ENCODE measurements at regions not wholly inside any gene's neighbourhood (a gene's known extent, or its start where the extent isn't known, plus 50 kb on each side); places are given as distances from the start of the nearest gene placed in this dataset.

DNA sequence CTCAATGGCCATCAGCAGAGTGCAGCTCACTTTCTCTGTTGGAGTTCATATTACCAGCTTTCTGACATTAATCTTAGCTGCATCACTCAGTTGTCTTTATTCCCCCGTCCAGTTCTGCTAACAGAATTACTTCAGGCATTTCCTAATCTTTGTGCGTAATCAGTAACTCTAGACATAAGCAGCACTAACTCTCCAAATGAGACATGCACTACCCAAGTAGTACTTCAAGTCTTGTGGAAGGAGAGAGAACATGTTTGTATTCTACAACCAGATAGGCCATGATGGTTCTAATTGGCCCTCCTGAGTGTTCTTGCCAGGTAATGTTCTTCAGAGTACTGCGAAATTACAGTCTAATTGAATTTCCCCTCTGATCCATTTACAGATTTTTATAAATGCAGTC, 448.5 kb upstream of the RPS6KA3 start:
- Histone ChIP-seq H3K9me3 (no peaks in the 10 kb centered on the region), H4K20me1 (ENCODE audit: insufficient read depth) (no peaks in the 10 kb centered on the region), H3K27me3 (ENCODE audit: insufficient read depth) (no peaks in the 10 kb centered on the region), H3K4me2 (no peak overlapping the region), H3K27ac (ENCODE audit: low read depth in 2 of 2, low read length in 1 of 2) (no peak overlapping the region), H3F3A (replicated peaks; ENCODE audit: insufficient read depth) (no peaks in the 10 kb centered on the region), H2AFZ (ENCODE audit: low read depth) (no peak overlapping the region), H3K4me3 (ENCODE audit: low read depth in 2 of 2, low read length in 1 of 2) (no peak overlapping the region), H3K9ac (no peak overlapping the region), H3K79me2 (ENCODE audit: insufficient read depth) (no peaks in the 10 kb centered on the region), H3K36me3 (replicated peaks in 1 of 2; ENCODE audit: control insufficient read depth in 1 of 2, insufficient read depth in 2 of 2, low read length in 1 of 2) (no peaks in the 10 kb centered on the region), H3K4me1 (ENCODE audit: control insufficient read depth in 1 of 2, insufficient read depth in 2 of 2, low read depth in 1 of 2, low read length in 1 of 2) (no peaks in the 10 kb centered on the region), H3K9me2 (no peaks in the 10 kb centered on the region)
- CTCF ChIA-PET: no interaction called here
- TF ChIP-seq FOSL2 (IDR thresholded peaks at IDR 0.05; ENCODE audit: borderline replicate concordance, low read depth): no peak
- 35% methylated on average over 3 of the region's 3 CpGs for WGBS (ENCODE audit: low lambda C conversion rate)
- POLR2A ChIA-PET: no interaction called here
- DNase-seq: no peak

DNA sequence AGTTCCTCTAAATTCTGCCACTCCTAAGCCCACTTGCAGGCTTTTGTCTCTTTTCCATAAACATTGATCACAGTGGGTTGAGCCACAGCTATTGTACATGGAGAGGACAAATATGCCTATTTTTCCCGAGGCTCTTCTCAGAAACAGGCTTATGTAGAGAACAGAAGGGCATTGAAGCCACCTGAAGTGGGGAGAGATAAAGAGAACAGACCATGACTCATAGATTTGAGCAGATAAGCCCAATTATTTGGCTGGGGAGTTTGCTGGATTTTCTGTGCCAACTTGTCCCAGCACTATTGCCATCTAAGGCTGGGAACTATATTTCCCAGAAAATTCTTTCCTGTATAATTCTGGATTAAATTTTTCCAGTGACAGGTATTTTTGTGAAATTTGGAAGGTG, 446.1 kb upstream of the RPS6KA3 start:
- 0% methylated on average over 1 of the region's 1 CpG for WGBS (ENCODE audit: low lambda C conversion rate)
- Histone ChIP-seq H3K27ac (ENCODE audit: low read depth in 2 of 2, low read length in 1 of 2) (no peak overlapping the region), H4K20me1 (ENCODE audit: insufficient read depth) (no peaks in the 10 kb centered on the region), H3K4me2 (no peak overlapping the region), H3K79me2 (ENCODE audit: insufficient read depth) (no peaks in the 10 kb centered on the region), H3K4me1 (ENCODE audit: control insufficient read depth in 1 of 2, insufficient read depth in 2 of 2, low read depth in 1 of 2, low read length in 1 of 2) (no peaks in the 10 kb centered on the region), H2AFZ (ENCODE audit: low read depth) (no peak overlapping the region), H3K4me3 (ENCODE audit: low read depth in 2 of 2, low read length in 1 of 2) (no peak overlapping the region), H3F3A (replicated peaks; ENCODE audit: insufficient read depth) (no peaks in the 10 kb centered on the region), H3K9me2 (no peaks in the 10 kb centered on the region), H3K9me3 (no peaks in the 10 kb centered on the region), H3K36me3 (replicated peaks in 1 of 2; ENCODE audit: control insufficient read depth in 1 of 2, insufficient read depth in 2 of 2, low read length in 1 of 2) (no peaks in the 10 kb centered on the region), H3K27me3 (ENCODE audit: insufficient read depth) (no peaks in the 10 kb centered on the region), H3K9ac (no peak overlapping the region)
- POLR2A ChIA-PET: no interaction called here
- TF ChIP-seq, protein P1, sequence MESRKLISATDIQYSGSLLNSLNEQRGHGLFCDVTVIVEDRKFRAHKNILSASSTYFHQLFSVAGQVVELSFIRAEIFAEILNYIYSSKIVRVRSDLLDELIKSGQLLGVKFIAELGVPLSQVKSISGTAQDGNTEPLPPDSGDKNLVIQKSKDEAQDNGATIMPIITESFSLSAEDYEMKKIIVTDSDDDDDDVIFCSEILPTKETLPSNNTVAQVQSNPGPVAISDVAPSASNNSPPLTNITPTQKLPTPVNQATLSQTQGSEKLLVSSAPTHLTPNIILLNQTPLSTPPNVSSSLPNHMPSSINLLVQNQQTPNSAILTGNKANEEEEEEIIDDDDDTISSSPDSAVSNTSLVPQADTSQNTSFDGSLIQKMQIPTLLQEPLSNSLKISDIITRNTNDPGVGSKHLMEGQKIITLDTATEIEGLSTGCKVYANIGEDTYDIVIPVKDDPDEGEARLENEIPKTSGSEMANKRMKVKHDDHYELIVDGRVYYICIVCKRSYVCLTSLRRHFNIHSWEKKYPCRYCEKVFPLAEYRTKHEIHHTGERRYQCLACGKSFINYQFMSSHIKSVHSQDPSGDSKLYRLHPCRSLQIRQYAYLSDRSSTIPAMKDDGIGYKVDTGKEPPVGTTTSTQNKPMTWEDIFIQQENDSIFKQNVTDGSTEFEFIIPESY (IDR thresholded peaks at IDR 0.05; ENCODE audit: borderline replicate concordance, low read depth): no peak
- no peak for TF ChIP-seq TEAD4 (IDR thresholded peaks at IDR 0.05; ENCODE audit: borderline replicate concordance, insufficient read depth)
- TF ChIP-seq, protein P2, sequence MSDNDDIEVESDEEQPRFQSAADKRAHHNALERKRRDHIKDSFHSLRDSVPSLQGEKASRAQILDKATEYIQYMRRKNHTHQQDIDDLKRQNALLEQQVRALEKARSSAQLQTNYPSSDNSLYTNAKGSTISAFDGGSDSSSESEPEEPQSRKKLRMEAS (IDR thresholded peaks at IDR 0.05; ENCODE audit: low read depth): no peak
- no peak for TF ChIP-seq RCOR1 (IDR thresholded peaks at IDR 0.05; ENCODE audit: low read length)
- TF ChIP-seq CHD2 (IDR thresholded peaks at IDR 0.05; ENCODE audit: low read length, partially characterized antibody): no peak
- TF ChIP-seq, protein P3, sequence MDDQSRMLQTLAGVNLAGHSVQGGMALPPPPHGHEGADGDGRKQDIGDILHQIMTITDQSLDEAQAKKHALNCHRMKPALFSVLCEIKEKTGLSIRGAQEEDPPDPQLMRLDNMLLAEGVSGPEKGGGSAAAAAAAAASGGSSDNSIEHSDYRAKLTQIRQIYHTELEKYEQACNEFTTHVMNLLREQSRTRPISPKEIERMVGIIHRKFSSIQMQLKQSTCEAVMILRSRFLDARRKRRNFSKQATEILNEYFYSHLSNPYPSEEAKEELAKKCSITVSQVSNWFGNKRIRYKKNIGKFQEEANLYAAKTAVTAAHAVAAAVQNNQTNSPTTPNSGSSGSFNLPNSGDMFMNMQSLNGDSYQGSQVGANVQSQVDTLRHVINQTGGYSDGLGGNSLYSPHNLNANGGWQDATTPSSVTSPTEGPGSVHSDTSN (IDR thresholded peaks at IDR 0.05): no peak
- no peak for TF ChIP-seq TCF12 (IDR thresholded peaks at IDR 0.05)
- no peak for TF ChIP-seq GATA2 (CRISPR knock-in tag; IDR thresholded peaks at IDR 0.05)
- TF ChIP-seq MXI1 (IDR thresholded peaks at IDR 0.05; ENCODE audit: low read depth, low read length): no peak
- TF ChIP-seq, protein P4, sequence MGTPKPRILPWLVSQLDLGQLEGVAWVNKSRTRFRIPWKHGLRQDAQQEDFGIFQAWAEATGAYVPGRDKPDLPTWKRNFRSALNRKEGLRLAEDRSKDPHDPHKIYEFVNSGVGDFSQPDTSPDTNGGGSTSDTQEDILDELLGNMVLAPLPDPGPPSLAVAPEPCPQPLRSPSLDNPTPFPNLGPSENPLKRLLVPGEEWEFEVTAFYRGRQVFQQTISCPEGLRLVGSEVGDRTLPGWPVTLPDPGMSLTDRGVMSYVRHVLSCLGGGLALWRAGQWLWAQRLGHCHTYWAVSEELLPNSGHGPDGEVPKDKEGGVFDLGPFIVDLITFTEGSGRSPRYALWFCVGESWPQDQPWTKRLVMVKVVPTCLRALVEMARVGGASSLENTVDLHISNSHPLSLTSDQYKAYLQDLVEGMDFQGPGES (IDR thresholded peaks at IDR 0.05; ENCODE audit: low read depth, low read length): no peak
- no peak for TF ChIP-seq SIN3A (IDR thresholded peaks at IDR 0.05; ENCODE audit: borderline replicate concordance, low read depth, low read length)
- no peak for TF ChIP-seq MEF2A (IDR thresholded peaks at IDR 0.05; ENCODE audit: borderline replicate concordance, low read depth)
- no peak for TF ChIP-seq ELF1 (IDR thresholded peaks at IDR 0.05)
- TF ChIP-seq RFX5 (IDR thresholded peaks at IDR 0.05; ENCODE audit: low read length): no peak
- TF ChIP-seq, protein P5, sequence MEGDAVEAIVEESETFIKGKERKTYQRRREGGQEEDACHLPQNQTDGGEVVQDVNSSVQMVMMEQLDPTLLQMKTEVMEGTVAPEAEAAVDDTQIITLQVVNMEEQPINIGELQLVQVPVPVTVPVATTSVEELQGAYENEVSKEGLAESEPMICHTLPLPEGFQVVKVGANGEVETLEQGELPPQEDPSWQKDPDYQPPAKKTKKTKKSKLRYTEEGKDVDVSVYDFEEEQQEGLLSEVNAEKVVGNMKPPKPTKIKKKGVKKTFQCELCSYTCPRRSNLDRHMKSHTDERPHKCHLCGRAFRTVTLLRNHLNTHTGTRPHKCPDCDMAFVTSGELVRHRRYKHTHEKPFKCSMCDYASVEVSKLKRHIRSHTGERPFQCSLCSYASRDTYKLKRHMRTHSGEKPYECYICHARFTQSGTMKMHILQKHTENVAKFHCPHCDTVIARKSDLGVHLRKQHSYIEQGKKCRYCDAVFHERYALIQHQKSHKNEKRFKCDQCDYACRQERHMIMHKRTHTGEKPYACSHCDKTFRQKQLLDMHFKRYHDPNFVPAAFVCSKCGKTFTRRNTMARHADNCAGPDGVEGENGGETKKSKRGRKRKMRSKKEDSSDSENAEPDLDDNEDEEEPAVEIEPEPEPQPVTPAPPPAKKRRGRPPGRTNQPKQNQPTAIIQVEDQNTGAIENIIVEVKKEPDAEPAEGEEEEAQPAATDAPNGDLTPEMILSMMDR (IDR thresholded peaks at IDR 0.05): no peak
- TF ChIP-seq NRF1 (IDR thresholded peaks at IDR 0.05; ENCODE audit: low read depth, low read length): no peak
- no peak for TF ChIP-seq FOSL2 (IDR thresholded peaks at IDR 0.05; ENCODE audit: borderline replicate concordance, low read depth)
- CTCF ChIA-PET: interaction anchor here (0.6 kb wide), 1 partner anchor 154 kb away, joined by 3 read pairs; no protein-coding TSS in a partner anchor
- no peak for DNase-seq
